Vagina (tissue), 2 donors: ENCODE measurements at regions not wholly inside any gene's neighbourhood (a gene's known extent, or its start where the extent isn't known, plus 50 kb on each side); places are given as distances from the start of the nearest gene placed in this dataset.

Experiments used
- CTCF ChIP-seq, 3 experiments: fragments of 450-650 bp in 2 of 3; fragments of 200-600 bp in 1 of 3; sonication (generic) in 1 of 3; IDR thresholded peaks; one replicate each; pipeline ENCODE4 v1.5.1; 2017 to 2019; ENCODE audit warnings: antibody characterized with exemption in 3 of 3, mild to moderate bottlenecking in 2 of 3, moderate library complexity in 2 of 3
- POLR2A ChIP-seq, 2 donors: fragments of 450-650 bp; IDR thresholded peaks; one replicate each; pipeline ENCODE4 v1.6.1; 2017; ENCODE audit warnings: antibody characterized with exemption in 2 of 2, mild to moderate bottlenecking in 2 of 2, moderate library complexity in 2 of 2
- POLR2AphosphoS5 ChIP-seq, 2 donors: sonication (generic); formaldehyde crosslinking; IDR thresholded peaks; one replicate each; pipeline ENCODE4 v1.9.0; 2017; ENCODE audit warnings: antibody characterized with exemption in 2 of 2, mild to moderate bottlenecking in 2 of 2, low read depth in 1 of 2; ENCODE audit not compliant: insufficient read depth in 1 of 2

GRCh38 chr7:41268878-41269277, 434.0 kb downstream of the INHBA start:
- TF ChIP-seq POLR2AphosphoS5 (IDR thresholded peaks at IDR 0.05; ENCODE audit: insufficient read depth in 1 of 2, low read depth in 1 of 2), result no peak
- TF ChIP-seq CTCF (IDR thresholded peaks at IDR 0.05), result no peak
- TF ChIP-seq POLR2A (IDR thresholded peaks at IDR 0.05), result no peak
